PC-3 (cell line): ENCODE measurements at regions not wholly inside any gene's neighbourhood (a gene's known extent, or its start where the extent isn't known, plus 50 kb on each side); places are given as distances from the start of the nearest gene placed in this dataset.

Experiments
- ATAC-seq: fragments of 200-7000 bp; cut with Tn5 transposase; 2 replicates; pipeline ENCODE4 v1.9.1; 2020; ENCODE audit warnings: mild to moderate bottlenecking, moderate library complexity
- BruUV-seq: library from RNA; stranded (reverse); fragments of 400-500 nt; replicated peaks from 2 replicates; lab custom pipeline; 2021; lab: Mats Ljungman, UMichigan
- CTCF ChIA-PET: fragments of 300-600 bp; sonication (Branson Sonifier 250); formaldehyde crosslinking; loops from one replicate; lab custom pipeline; 2022; ENCODE audit warnings: antibody characterized with exemption; lab: Charles Lee
- POLR2A ChIA-PET: fragments of 300-600 bp; sonication (Branson Sonifier 250); formaldehyde crosslinking; loops from one replicate; lab custom pipeline; 2022; ENCODE audit warnings: antibody characterized with exemption; ENCODE audit not compliant: unreplicated experiment; lab: Charles Lee
- DNase-seq: peaks from one replicate; pipeline ENCODE4 v3.0.0-alpha.2; 2015
- H2AFZ ChIP-seq: fragments of 300-600 bp; sonication (generic); 2 replicates; pipeline ENCODE4 v1.6.0; 2016; ENCODE audit warnings: antibody characterized with exemption, low read length
- H3F3A ChIP-seq: fragments of 300-600 bp; sonication (generic); one replicate; pipeline ENCODE4 v1.6.0; 2017; ENCODE audit warnings: antibody characterized with exemption, low read length, control low read depth, mild to moderate bottlenecking; ENCODE audit not compliant: unreplicated experiment
- H3K27ac ChIP-seq: fragments of 300-600 bp; sonication (generic); 2 replicates; pipeline ENCODE4 v1.5.1; 2016; ENCODE audit warnings: mild to moderate bottlenecking, low read length
- H3K27me3 ChIP-seq: fragments of 300-600 bp; sonication (generic); 2 replicates; pipeline ENCODE4 v1.6.1; 2016; ENCODE audit warnings: low read length, mixed read lengths
- H3K36me3 ChIP-seq: fragments of 300-600 bp; sonication (generic); 2 replicates; pipeline ENCODE4 v1.6.1; 2016; ENCODE audit warnings: low read depth, mixed run types, low read length, mixed read lengths
- H3K4me1 ChIP-seq: fragments of 300-600 bp; sonication (generic); 2 replicates; pipeline ENCODE4 v1.5.1; 2016; ENCODE audit warnings: low read length; ENCODE audit not compliant: insufficient read depth
- H3K4me2 ChIP-seq: fragments of 300-600 bp; sonication (generic); 2 replicates; pipeline ENCODE4 v1.6.0; 2016; ENCODE audit warnings: low read length
- H3K4me3 ChIP-seq: fragments of 300-600 bp; sonication (generic); 2 replicates; pipeline ENCODE4 v1.5.1; 2016; ENCODE audit warnings: mild to moderate bottlenecking, low read length, mixed read lengths
- H3K79me2 ChIP-seq: fragments of 300-600 bp; sonication (generic); 2 replicates; pipeline ENCODE4 v1.6.1; 2017; ENCODE audit warnings: low read length, mixed read lengths
- H3K9ac ChIP-seq: fragments of 300-600 bp; sonication (generic); 2 replicates; pipeline ENCODE4 v1.6.0; 2016; ENCODE audit warnings: mild to moderate bottlenecking, low read length
- H3K9me2 ChIP-seq: fragments of 300-600 bp; sonication (generic); replicated peaks from 2 replicates; pipeline ENCODE4 v1.6.1; 2016; ENCODE audit warnings: mixed run types, low read length, mixed read lengths
- H3K9me3 ChIP-seq: fragments of 300-600 bp; sonication (generic); 2 replicates; pipeline ENCODE4 v1.6.1; 2016; ENCODE audit warnings: low read length, mixed read lengths
- H4K20me1 ChIP-seq: fragments of 300-600 bp; sonication (generic); 2 replicates; pipeline ENCODE4 v1.6.1; 2016; ENCODE audit warnings: low read length, mixed read lengths
- EZH2 ChIP-seq: fragments of 300-600 bp; sonication (generic); IDR thresholded peaks from one replicate; pipeline ENCODE4 v1.6.1; 2017; ENCODE audit warnings: antibody characterized with exemption, mild to moderate bottlenecking, low read length; ENCODE audit not compliant: unreplicated experiment
- EZH2phosphoT487 ChIP-seq: fragments of 300-600 bp; sonication (generic); IDR thresholded peaks from 2 replicates; pipeline ENCODE4 v1.6.1; 2018; ENCODE audit warnings: mild to moderate bottlenecking, antibody characterized with exemption, low read length, borderline replicate concordance
- intact Hi-C: fragments of 100-400 bp; cut with micrococcal nuclease; formaldehyde crosslinking; loops from 2 replicates; pipeline ENCODE4 v1.9.0; 2023
- TF ChIP-seq, protein P1 (sequence below): fragments of 300-600 bp; sonication (generic); conservative IDR thresholded peaks from 2 replicates; pipeline ENCODE4 v1.5.1; 2017; ENCODE audit warnings: antibody characterized with exemption, low read depth, mild to moderate bottlenecking, low read length

DNA sequence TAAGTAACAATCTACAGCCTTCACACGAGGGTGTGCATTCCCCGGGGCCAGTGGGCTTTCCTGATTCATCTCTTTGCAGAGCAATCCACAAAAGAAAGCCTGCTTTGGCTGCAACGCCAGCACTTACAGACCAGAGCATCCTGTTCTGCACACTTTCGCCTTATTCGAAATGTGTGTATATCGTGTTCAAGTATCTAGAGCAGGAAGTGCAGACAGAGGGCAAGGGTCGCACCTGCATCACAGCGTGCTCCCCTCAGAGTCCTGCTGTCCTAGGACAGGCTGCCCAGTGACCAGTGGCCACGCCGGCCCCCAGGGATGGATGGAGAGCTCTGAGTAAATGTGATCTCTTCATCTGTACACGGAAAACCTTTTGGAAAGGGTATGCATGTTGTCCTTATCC lies 264.3 kb downstream of the ZNF516 start:
- no peaks in the 10 kb centered on the region for H3F3A ChIP-seq
- no peak for DNase-seq
- TF ChIP-seq EZH2phosphoT487 (no peak), EZH2 (no peak)
- TF ChIP-seq, protein P1, sequence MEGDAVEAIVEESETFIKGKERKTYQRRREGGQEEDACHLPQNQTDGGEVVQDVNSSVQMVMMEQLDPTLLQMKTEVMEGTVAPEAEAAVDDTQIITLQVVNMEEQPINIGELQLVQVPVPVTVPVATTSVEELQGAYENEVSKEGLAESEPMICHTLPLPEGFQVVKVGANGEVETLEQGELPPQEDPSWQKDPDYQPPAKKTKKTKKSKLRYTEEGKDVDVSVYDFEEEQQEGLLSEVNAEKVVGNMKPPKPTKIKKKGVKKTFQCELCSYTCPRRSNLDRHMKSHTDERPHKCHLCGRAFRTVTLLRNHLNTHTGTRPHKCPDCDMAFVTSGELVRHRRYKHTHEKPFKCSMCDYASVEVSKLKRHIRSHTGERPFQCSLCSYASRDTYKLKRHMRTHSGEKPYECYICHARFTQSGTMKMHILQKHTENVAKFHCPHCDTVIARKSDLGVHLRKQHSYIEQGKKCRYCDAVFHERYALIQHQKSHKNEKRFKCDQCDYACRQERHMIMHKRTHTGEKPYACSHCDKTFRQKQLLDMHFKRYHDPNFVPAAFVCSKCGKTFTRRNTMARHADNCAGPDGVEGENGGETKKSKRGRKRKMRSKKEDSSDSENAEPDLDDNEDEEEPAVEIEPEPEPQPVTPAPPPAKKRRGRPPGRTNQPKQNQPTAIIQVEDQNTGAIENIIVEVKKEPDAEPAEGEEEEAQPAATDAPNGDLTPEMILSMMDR, result no peak
- no peaks in the 10 kb centered on the region for H3K4me1 ChIP-seq
- CTCF ChIA-PET, result no interaction called here
- H3K9ac ChIP-seq, result no peak overlapping the region
- H2AFZ ChIP-seq, result no peak overlapping the region
- H3K9me3 ChIP-seq, result no peaks in the 10 kb centered on the region
- peaks cover 38% of the 10 kb centered on the region for H3K27me3 ChIP-seq
- H3K4me2 ChIP-seq, result no peak overlapping the region
- intact Hi-C loops, result no loop called here
- BruUV-seq, result no TSS peak
- no peaks in the 10 kb centered on the region for H3K79me2 ChIP-seq
- no peaks in the 10 kb centered on the region for H3K36me3 ChIP-seq
- no peaks in the 10 kb centered on the region for H3K9me2 ChIP-seq
- H3K4me3 ChIP-seq, result no peak overlapping the region
- no peak for ATAC-seq
- no peaks in the 10 kb centered on the region for H4K20me1 ChIP-seq
- H3K27ac ChIP-seq, result no peak overlapping the region
- POLR2A ChIA-PET, result no interaction called here

DNA sequence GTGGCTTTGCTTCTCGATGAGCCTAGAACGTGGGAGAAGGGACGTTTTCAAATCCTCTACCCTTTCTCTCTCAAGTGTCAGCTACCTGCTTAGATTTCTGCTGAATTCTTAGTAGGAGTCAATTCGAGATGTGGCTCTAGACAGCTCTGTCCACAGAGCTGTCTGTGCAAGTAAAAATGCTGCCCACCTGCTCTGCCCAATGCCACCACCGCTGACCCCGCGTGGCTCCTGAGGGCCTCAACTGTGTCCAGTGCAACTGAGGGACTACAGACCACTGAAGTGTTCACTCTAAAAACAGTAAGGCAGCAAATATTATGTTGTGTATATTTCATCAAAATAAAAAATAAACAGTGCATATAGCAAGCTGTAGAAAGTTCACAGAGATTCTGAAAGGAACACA lies 266.3 kb downstream of the ZNF516 start:
- H3K9me3 ChIP-seq, result no peaks in the 10 kb centered on the region
- H3K79me2 ChIP-seq, result no peaks in the 10 kb centered on the region
- TF ChIP-seq EZH2 (no peak), EZH2phosphoT487 (no peak)
- TF ChIP-seq, protein P1, result no peak
- no peaks in the 10 kb centered on the region for H3F3A ChIP-seq
- H3K9ac ChIP-seq, result no peak overlapping the region
- H3K4me2 ChIP-seq, result no peak overlapping the region
- BruUV-seq, result no TSS peak
- no peak overlapping the region for H3K27ac ChIP-seq
- H3K27me3 ChIP-seq, result peaks cover 44% of the 10 kb centered on the region
- intact Hi-C loops, result no loop called here
- no peak for DNase-seq
- no peak for ATAC-seq
- H4K20me1 ChIP-seq, result no peaks in the 10 kb centered on the region
- no peaks in the 10 kb centered on the region for H3K36me3 ChIP-seq
- POLR2A ChIA-PET, result no interaction called here
- CTCF ChIA-PET, result no interaction called here
- H3K4me1 ChIP-seq, result no peaks in the 10 kb centered on the region
- no peak overlapping the region for H3K4me3 ChIP-seq
- H2AFZ ChIP-seq, result no peak overlapping the region
- H3K9me2 ChIP-seq, result no peaks in the 10 kb centered on the region

DNA sequence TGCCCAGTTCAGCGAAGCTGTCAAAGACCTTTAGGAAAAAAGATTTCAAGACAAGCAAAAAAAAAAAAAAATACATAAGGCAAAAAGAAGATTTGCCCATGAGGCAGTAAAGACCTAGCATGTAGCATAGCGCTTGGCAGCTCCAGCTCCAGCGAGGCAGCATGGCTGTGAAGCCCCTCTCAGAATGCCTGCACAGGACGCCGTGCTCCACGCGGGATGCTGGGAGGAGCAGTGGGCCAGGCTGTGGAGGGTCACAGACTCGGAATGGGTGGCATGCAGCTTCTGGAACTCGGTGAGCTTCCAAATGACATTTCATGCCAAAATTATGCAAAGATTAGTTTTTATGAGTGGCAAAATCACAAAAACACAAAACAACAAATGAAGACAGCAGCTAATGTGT lies 267.3 kb downstream of the ZNF516 start:
- H3F3A ChIP-seq, result no peaks in the 10 kb centered on the region
- H3K9me3 ChIP-seq, result no peaks in the 10 kb centered on the region
- no peak overlapping the region for H3K4me3 ChIP-seq
- BruUV-seq, result no TSS peak
- DNase-seq, result no peak
- H4K20me1 ChIP-seq, result no peaks in the 10 kb centered on the region
- no peak overlapping the region for H3K4me2 ChIP-seq
- H3K79me2 ChIP-seq, result no peaks in the 10 kb centered on the region
- no peak overlapping the region for H2AFZ ChIP-seq
- TF ChIP-seq, protein P1, result no peak
- no peak for TF ChIP-seq EZH2
- no peak for TF ChIP-seq EZH2phosphoT487
- POLR2A ChIA-PET, result no interaction called here
- H3K36me3 ChIP-seq, result no peaks in the 10 kb centered on the region
- no peaks in the 10 kb centered on the region for H3K9me2 ChIP-seq
- ATAC-seq, result no peak
- no peak overlapping the region for H3K9ac ChIP-seq
- peaks cover 54% of the 10 kb centered on the region for H3K27me3 ChIP-seq
- CTCF ChIA-PET, result no interaction called here
- no peak overlapping the region for H3K27ac ChIP-seq
- intact Hi-C loops, result no loop called here
- no peaks in the 10 kb centered on the region for H3K4me1 ChIP-seq
